ENCODE measurements at regions not wholly inside any gene's neighbourhood (a gene's known extent, or its start where the extent isn't known, plus 50 kb on each side); places are given as distances from the start of the nearest gene placed in this dataset.

- H4K20me1 ChIP-seq (ENCODE audit: control insufficient read depth, extremely low read depth, insufficient read depth, low read length): no peaks in the 10 kb centered on the region
- TF ChIP-seq EZH2 (IDR thresholded peaks at IDR 0.05; ENCODE audit: low read length): no peak
- TF ChIP-seq, protein P1, sequence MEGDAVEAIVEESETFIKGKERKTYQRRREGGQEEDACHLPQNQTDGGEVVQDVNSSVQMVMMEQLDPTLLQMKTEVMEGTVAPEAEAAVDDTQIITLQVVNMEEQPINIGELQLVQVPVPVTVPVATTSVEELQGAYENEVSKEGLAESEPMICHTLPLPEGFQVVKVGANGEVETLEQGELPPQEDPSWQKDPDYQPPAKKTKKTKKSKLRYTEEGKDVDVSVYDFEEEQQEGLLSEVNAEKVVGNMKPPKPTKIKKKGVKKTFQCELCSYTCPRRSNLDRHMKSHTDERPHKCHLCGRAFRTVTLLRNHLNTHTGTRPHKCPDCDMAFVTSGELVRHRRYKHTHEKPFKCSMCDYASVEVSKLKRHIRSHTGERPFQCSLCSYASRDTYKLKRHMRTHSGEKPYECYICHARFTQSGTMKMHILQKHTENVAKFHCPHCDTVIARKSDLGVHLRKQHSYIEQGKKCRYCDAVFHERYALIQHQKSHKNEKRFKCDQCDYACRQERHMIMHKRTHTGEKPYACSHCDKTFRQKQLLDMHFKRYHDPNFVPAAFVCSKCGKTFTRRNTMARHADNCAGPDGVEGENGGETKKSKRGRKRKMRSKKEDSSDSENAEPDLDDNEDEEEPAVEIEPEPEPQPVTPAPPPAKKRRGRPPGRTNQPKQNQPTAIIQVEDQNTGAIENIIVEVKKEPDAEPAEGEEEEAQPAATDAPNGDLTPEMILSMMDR (optimal IDR thresholded peaks at IDR 0.05 in 1 of 3, IDR thresholded peaks at IDR 0.05 in 1 of 3, conservative IDR thresholded peaks at IDR 0.05 in 1 of 3; ENCODE audit: extremely low read depth in 1 of 3, insufficient read depth in 2 of 3, low read length in 3 of 3): no peak
- no peaks in the 10 kb centered on the region for H3K27me3 ChIP-seq (ENCODE audit: control insufficient read depth, extremely low read depth, insufficient read depth, low read length)
- H3K27ac ChIP-seq (ENCODE audit: control insufficient read depth, insufficient read depth, low read length): no peak overlapping the region
- H3K9me3 ChIP-seq (ENCODE audit: control insufficient read depth, low read depth, low read length): no peaks in the 10 kb centered on the region
- FAIRE-seq: no peak
- dilution Hi-C loops (cut with MboI; ENCODE audit: extremely low pct_ligation_motif_present, low sequenced_read_pairs): no loop called here
- H3K4me3 ChIP-seq (ENCODE audit: control insufficient read depth in 2 of 3, extremely low read depth in 1 of 3, insufficient read depth in 2 of 3, low read depth in 1 of 3, low read length in 3 of 3): no peak overlapping the region
- H3K36me3 ChIP-seq (ENCODE audit: control insufficient read depth in 2 of 2, extremely low read depth in 1 of 2, insufficient read depth in 2 of 2, low read length in 2 of 2): no peaks in the 10 kb centered on the region
- DNase-seq (ENCODE audit: low read depth, low spot score): no peak
- no peaks in the 10 kb centered on the region for H3K4me1 ChIP-seq (ENCODE audit: control insufficient read depth, extremely low read depth, insufficient read depth, low read length)
- H3K9me1 ChIP-seq (ENCODE audit: control insufficient read depth, extremely low read depth, insufficient read depth, low read length): no peaks in the 10 kb centered on the region
- H3K9ac ChIP-seq (ENCODE audit: control insufficient read depth, extremely low read depth, insufficient read depth, low read length): no peak overlapping the region
- no peak overlapping the region for H3K4me2 ChIP-seq (ENCODE audit: control insufficient read depth, extremely low read depth, insufficient read depth, low read depth, low read length)
- H3K79me2 ChIP-seq (ENCODE audit: control insufficient read depth, insufficient read depth, low read length): no peaks in the 10 kb centered on the region
- H2AFZ ChIP-seq (ENCODE audit: control insufficient read depth, low read length): no peak overlapping the region
These were observed 1389.4 kb downstream of the SUCLG1 start for GRCh38 chr2:83069724-83070123.

GRCh38 chr2:83068714-83069113 is 1390.4 kb downstream of the SUCLG1 start:
- Histone ChIP-seq H3K27me3 (ENCODE audit: control insufficient read depth, extremely low read depth, insufficient read depth, low read length) (no peaks in the 10 kb centered on the region), H3K36me3 (ENCODE audit: control insufficient read depth in 2 of 2, extremely low read depth in 1 of 2, insufficient read depth in 2 of 2, low read length in 2 of 2) (no peaks in the 10 kb centered on the region), H3K4me1 (ENCODE audit: control insufficient read depth, extremely low read depth, insufficient read depth, low read length) (no peaks in the 10 kb centered on the region), H3K9ac (ENCODE audit: control insufficient read depth, extremely low read depth, insufficient read depth, low read length) (no peak overlapping the region), H3K9me3 (ENCODE audit: control insufficient read depth, low read depth, low read length) (no peaks in the 10 kb centered on the region), H3K9me1 (ENCODE audit: control insufficient read depth, extremely low read depth, insufficient read depth, low read length) (no peaks in the 10 kb centered on the region), H3K27ac (ENCODE audit: control insufficient read depth, insufficient read depth, low read length) (no peak overlapping the region), H3K79me2 (ENCODE audit: control insufficient read depth, insufficient read depth, low read length) (no peaks in the 10 kb centered on the region), H3K4me3 (ENCODE audit: control insufficient read depth in 2 of 3, extremely low read depth in 1 of 3, insufficient read depth in 2 of 3, low read depth in 1 of 3, low read length in 3 of 3) (no peak overlapping the region), H3K4me2 (ENCODE audit: control insufficient read depth, extremely low read depth, insufficient read depth, low read depth, low read length) (no peak overlapping the region), H4K20me1 (ENCODE audit: control insufficient read depth, extremely low read depth, insufficient read depth, low read length) (no peaks in the 10 kb centered on the region), H2AFZ (ENCODE audit: control insufficient read depth, low read length) (no peak overlapping the region)
- DNase-seq (ENCODE audit: low read depth, low spot score) (peak; percentile 7), FAIRE-seq (no peak)
- dilution Hi-C loops (cut with MboI; ENCODE audit: extremely low pct_ligation_motif_present, low sequenced_read_pairs): no loop called here
- TF ChIP-seq EZH2 (IDR thresholded peaks at IDR 0.05; ENCODE audit: low read length): no peak
- TF ChIP-seq, protein P1 (optimal IDR thresholded peaks at IDR 0.05 in 1 of 3, IDR thresholded peaks at IDR 0.05 in 1 of 3, conservative IDR thresholded peaks at IDR 0.05 in 1 of 3; ENCODE audit: extremely low read depth in 1 of 3, insufficient read depth in 2 of 3, low read length in 3 of 3): no peak
